Peyer's patch (tissue), 4 donors: ENCODE measurements at regions not wholly inside any gene's neighbourhood (a gene's known extent, or its start where the extent isn't known, plus 50 kb on each side); places are given as distances from the start of the nearest gene placed in this dataset.
A peak's percentile ranks its signal among the peaks of the same experiment; 100 is the strongest.
"Not testable (repeated sequence)": the region's sequence is repeated elsewhere in the genome, so short reads cannot be mapped to it uniquely, and the experiment has no call there.

Experiments
- DNase-seq, 3 donors: peaks; one replicate each; pipeline ENCODE4 v3.0.0-alpha.2; 2017 to 2019
- H3K27ac ChIP-seq, 4 donors: fragments of 200-600 bp; sonication (generic); one replicate each; pipeline ENCODE4 v1.5.1; 2016 to 2019
- H3K27me3 ChIP-seq, 2 donors: fragments of 200-600 bp; sonication (generic); one replicate each; pipeline ENCODE4 v1.5.1; 2019
- H3K36me3 ChIP-seq, 3 donors: fragments of 200-600 bp; sonication (generic); one replicate each; pipeline ENCODE4 v1.5.1; 2016 to 2019
- H3K4me1 ChIP-seq, 4 donors: fragments of 200-600 bp; sonication (generic); one replicate each; pipeline ENCODE4 v1.5.1; 2016 to 2019
- H3K4me3 ChIP-seq, 4 donors: fragments of 200-600 bp; sonication (generic); 1 replicate in 3 of 4; 2 replicates in 1 of 4; pipeline ENCODE4 v1.5.1; 2016 to 2019; ENCODE audit warnings: mild to moderate bottlenecking in 1 of 4
- H3K9me3 ChIP-seq, 4 donors: fragments of 200-600 bp; sonication (generic); one replicate each; pipeline ENCODE4 v1.5.1; 2016 to 2019; ENCODE audit warnings: mild to moderate bottlenecking in 1 of 4
- CTCF ChIP-seq, 6 experiments: fragments of 450-650 bp in 4 of 6; fragments of 200-600 bp in 2 of 6; sonication (generic) in 1 of 6; IDR thresholded peaks; one replicate each; pipeline ENCODE4 v1.5.1; 2017 to 2019; ENCODE audit warnings: antibody characterized with exemption in 6 of 6, mild to moderate bottlenecking in 3 of 6, moderate library complexity in 1 of 6
- POLR2A ChIP-seq, 2 donors: fragments of 450-650 bp; IDR thresholded peaks; one replicate each; pipeline ENCODE4 v1.5.1; 2017; ENCODE audit warnings: antibody characterized with exemption in 2 of 2, mild to moderate bottlenecking in 2 of 2, moderate library complexity in 2 of 2

GRCh38 chr1:90864681-90865080, 147.6 kb upstream of the BARHL2 start:
- no peak overlapping the region for H3K27ac ChIP-seq
- no peaks in the 10 kb centered on the region for H3K36me3 ChIP-seq
- DNase-seq, result no peak
- no peaks in the 10 kb centered on the region for H3K9me3 ChIP-seq
- H3K27me3 ChIP-seq, result no peaks in the 10 kb centered on the region
- TF ChIP-seq POLR2A (IDR thresholded peaks at IDR 0.05), result no peak
- H3K4me1 ChIP-seq, result no peaks in the 10 kb centered on the region
- H3K4me3 ChIP-seq, result no peak overlapping the region

GRCh38 chr1:90862782-90863181, 145.7 kb upstream of the BARHL2 start:
- Histone ChIP-seq H3K27ac (no peak overlapping the region), H3K4me1 (no peaks in the 10 kb centered on the region), H3K4me3 (no peak overlapping the region), H3K9me3 (no peaks in the 10 kb centered on the region), H3K27me3 (no peaks in the 10 kb centered on the region), H3K36me3 (no peaks in the 10 kb centered on the region)
- DNase-seq, result no peak
- no peak for TF ChIP-seq CTCF (IDR thresholded peaks at IDR 0.05)

- H3K27me3 ChIP-seq, H3K4me3 ChIP-seq, H3K36me3 ChIP-seq, H3K27ac ChIP-seq, H3K4me1 ChIP-seq, DNase-seq, H3K9me3 ChIP-seq: not testable (repeated sequence)
Measured at GRCh38 chr1:90861421-90861820, 144.3 kb upstream of the BARHL2 start.

GRCh38 chr1:90856463-90857007, 139.4 kb upstream of the BARHL2 start:
- no peaks in the 10 kb centered on the region for H3K9me3 ChIP-seq
- H3K27ac ChIP-seq, result no peak overlapping the region
- H3K4me3 ChIP-seq, result no peak overlapping the region
- no peak for DNase-seq
- peaks cover 0 to 5% (median 0%) of the 10 kb centered on the region in 4 donors for H3K4me1 ChIP-seq
- no peaks in the 10 kb centered on the region for H3K27me3 ChIP-seq
- TF ChIP-seq POLR2A (IDR thresholded peaks at IDR 0.05), result no peak
- TF ChIP-seq CTCF (IDR thresholded peaks at IDR 0.05), result no peak
- no peaks in the 10 kb centered on the region for H3K36me3 ChIP-seq

- no peak for TF ChIP-seq POLR2A (IDR thresholded peaks at IDR 0.05)
- no peak for TF ChIP-seq CTCF (IDR thresholded peaks at IDR 0.05)
- H3K9me3 ChIP-seq, result no peaks in the 10 kb centered on the region
- DNase-seq, result no peak
- no peak overlapping the region for H3K27ac ChIP-seq
- no peaks in the 10 kb centered on the region for H3K36me3 ChIP-seq
- no peak overlapping the region for H3K4me3 ChIP-seq
- H3K27me3 ChIP-seq, result no peaks in the 10 kb centered on the region
- H3K4me1 ChIP-seq, result peaks cover 0 to 5% (median 0%) of the 10 kb centered on the region in 4 donors
Measured at GRCh38 chr1:90854397-90854924, 137.4 kb upstream of the BARHL2 start.

- no peaks in the 10 kb centered on the region for H3K36me3 ChIP-seq
- TF ChIP-seq CTCF (IDR thresholded peaks at IDR 0.05) (no peak), POLR2A (IDR thresholded peaks at IDR 0.05) (no peak)
- DNase-seq, result no peak
- no peak overlapping the region for H3K27ac ChIP-seq
- no peaks in the 10 kb centered on the region for H3K27me3 ChIP-seq
- H3K9me3 ChIP-seq, result no peaks in the 10 kb centered on the region
- H3K4me3 ChIP-seq, result peak overlapping the region; percentile 54 to 73 (median 64)
- H3K4me1 ChIP-seq, result peaks cover 0 to 5% (median 0%) of the 10 kb centered on the region in 4 donors
Measured at GRCh38 chr1:90851711-90852050, 134.6 kb upstream of the BARHL2 start.
